Body of pancreas (tissue), 4 donors: ENCODE measurements at regions not wholly inside any gene's neighbourhood (a gene's known extent, or its start where the extent isn't known, plus 50 kb on each side); places are given as distances from the start of the nearest gene placed in this dataset.

Experiments
- ATAC-seq: fragments of 150-250 bp; one replicate; pipeline ENCODE4 v1.9.1; 2016
- DNase-seq, 4 donors: peaks; one replicate each; pipeline ENCODE4 v3.0.0-alpha.2; 2019
- H3K27ac ChIP-seq, 4 donors: fragments of 200-600 bp; sonication (generic); 1 replicate in 3 of 4; 2 replicates in 1 of 4; pipeline versions ENCODE4 v1.5.1 to v1.6.1; 2016 to 2019; ENCODE audit warnings: mild to moderate bottlenecking in 1 of 4, mixed read lengths in 1 of 4, moderate library complexity in 1 of 4
- H3K27me3 ChIP-seq, 2 donors: fragments of 200-600 bp; sonication (generic); one replicate each; pipeline ENCODE4 v1.6.0; 2016; ENCODE audit warnings: mild to moderate bottlenecking in 1 of 2
- H3K36me3 ChIP-seq, 2 donors: fragments of 200-600 bp; sonication (generic); replicated peaks in 1 of 2; 2 replicates each; pipeline ENCODE4 v1.5.1; 2016; ENCODE audit warnings: low read depth in 2 of 2; ENCODE audit not compliant: insufficient read depth in 1 of 2
- H3K4me1 ChIP-seq: fragments of 200-600 bp; sonication (generic); one replicate; pipeline ENCODE4 v1.6.0; 2016
- H3K4me3 ChIP-seq, 2 donors: fragments of 200-600 bp; sonication (generic); 1 replicate in 1 of 2; 2 replicates in 1 of 2; pipeline ENCODE4 v1.5.1; 2016 to 2019
- H3K9me3 ChIP-seq, 3 donors: fragments of 200-600 bp; sonication (generic); 1 replicate in 2 of 3; 2 replicates in 1 of 3; pipeline ENCODE4 v1.5.1; 2016
- POLR2A ChIP-seq, 3 donors: fragments of 450-650 bp; IDR thresholded peaks; one replicate each; pipeline ENCODE4 v1.6.1; 2016; ENCODE audit warnings: antibody characterized with exemption in 3 of 3, mild to moderate bottlenecking in 2 of 3
- WGBS, 2 donors: methylation state at CpG; one replicate each; pipeline ENCODE4 v1.1.5; 2017; 5-methylcytosine and 5-hydroxymethylcytosine counted together
- intact Hi-C: fragments of 100-400 bp; cut with DNase I; formaldehyde crosslinking; loops from one replicate; pipeline ENCODE4 v1.15.1; 2023
- TF ChIP-seq, protein P1 (sequence below), 7 experiments: fragments of 450-650 bp in 4 of 7; fragments of 200-600 bp in 3 of 7; sonication (generic) in 3 of 7; IDR thresholded peaks; one replicate each; pipeline ENCODE4 v1.5.1; 2016 to 2019; ENCODE audit warnings: antibody characterized with exemption in 7 of 7

DNA sequence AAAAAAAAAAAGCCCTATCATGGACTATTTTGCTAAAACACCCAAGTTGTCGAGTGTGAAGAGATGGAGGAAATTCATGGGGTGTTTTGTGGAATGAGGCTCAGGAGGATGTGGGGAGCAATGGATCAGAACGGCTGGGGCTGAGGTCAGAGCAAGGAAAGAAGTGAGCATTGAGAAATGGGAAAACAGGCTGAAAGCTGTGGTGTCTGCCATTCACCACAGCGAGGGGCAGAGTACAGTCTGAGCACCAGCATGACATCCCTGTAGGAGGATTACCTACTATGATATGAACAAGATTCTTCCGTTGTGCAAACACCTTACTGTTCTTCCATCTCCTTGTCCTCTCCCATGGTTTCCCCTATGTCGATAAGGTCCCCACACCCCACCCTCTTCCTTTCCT is 193.1 kb downstream of the TMEM114 start:
- H3K4me3 ChIP-seq = no peak overlapping the region
- DNase-seq = no peak
- TF ChIP-seq, protein P1, sequence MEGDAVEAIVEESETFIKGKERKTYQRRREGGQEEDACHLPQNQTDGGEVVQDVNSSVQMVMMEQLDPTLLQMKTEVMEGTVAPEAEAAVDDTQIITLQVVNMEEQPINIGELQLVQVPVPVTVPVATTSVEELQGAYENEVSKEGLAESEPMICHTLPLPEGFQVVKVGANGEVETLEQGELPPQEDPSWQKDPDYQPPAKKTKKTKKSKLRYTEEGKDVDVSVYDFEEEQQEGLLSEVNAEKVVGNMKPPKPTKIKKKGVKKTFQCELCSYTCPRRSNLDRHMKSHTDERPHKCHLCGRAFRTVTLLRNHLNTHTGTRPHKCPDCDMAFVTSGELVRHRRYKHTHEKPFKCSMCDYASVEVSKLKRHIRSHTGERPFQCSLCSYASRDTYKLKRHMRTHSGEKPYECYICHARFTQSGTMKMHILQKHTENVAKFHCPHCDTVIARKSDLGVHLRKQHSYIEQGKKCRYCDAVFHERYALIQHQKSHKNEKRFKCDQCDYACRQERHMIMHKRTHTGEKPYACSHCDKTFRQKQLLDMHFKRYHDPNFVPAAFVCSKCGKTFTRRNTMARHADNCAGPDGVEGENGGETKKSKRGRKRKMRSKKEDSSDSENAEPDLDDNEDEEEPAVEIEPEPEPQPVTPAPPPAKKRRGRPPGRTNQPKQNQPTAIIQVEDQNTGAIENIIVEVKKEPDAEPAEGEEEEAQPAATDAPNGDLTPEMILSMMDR (IDR thresholded peaks at IDR 0.05) = no peak
- no peak for TF ChIP-seq POLR2A (IDR thresholded peaks at IDR 0.05)
- H3K36me3 ChIP-seq = no peaks in the 10 kb centered on the region
- no peak overlapping the region for H3K27ac ChIP-seq
- no peaks in the 10 kb centered on the region for H3K27me3 ChIP-seq
- no peaks in the 10 kb centered on the region for H3K9me3 ChIP-seq
- ATAC-seq = no peak
- H3K4me1 ChIP-seq = peaks cover 6% of the 10 kb centered on the region
- WGBS, 2 donors = 80 to 82% methylated on average over 5 of the region's 5 CpGs
- intact Hi-C loops = no loop called here

DNA sequence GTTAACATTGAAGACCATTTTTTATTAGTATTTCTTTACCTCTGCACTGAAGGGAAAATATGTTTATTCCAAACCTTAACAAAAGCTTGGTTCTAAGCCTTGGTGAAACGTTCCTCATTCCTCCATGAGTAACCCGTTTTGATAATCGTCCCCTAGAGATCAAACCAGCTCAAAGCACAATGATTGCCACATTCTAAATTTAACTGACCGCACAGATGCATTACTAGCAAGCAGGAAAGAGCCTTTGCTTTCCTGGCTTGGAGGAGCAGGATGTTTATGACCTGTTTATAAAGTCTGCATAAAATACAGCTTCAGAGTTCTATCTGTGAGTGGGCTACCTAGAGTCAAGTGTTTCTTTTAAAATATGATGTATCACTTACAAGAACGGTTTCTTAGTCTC is 193.8 kb downstream of the TMEM114 start:
- Histone ChIP-seq H3K4me1 (peaks cover 12% of the 10 kb centered on the region), H3K27me3 (no peaks in the 10 kb centered on the region), H3K4me3 (no peak overlapping the region), H3K9me3 (no peaks in the 10 kb centered on the region), H3K36me3 (no peaks in the 10 kb centered on the region), H3K27ac (no peak overlapping the region)
- no peak for TF ChIP-seq POLR2A (IDR thresholded peaks at IDR 0.05)
- TF ChIP-seq, protein P1 (IDR thresholded peaks at IDR 0.05) = no peak
- no peak for DNase-seq
- 47 to 62% methylated on average over 5 of the region's 5 CpGs for WGBS, 2 donors
- intact Hi-C loops = no loop called here
- no peak for ATAC-seq

DNA sequence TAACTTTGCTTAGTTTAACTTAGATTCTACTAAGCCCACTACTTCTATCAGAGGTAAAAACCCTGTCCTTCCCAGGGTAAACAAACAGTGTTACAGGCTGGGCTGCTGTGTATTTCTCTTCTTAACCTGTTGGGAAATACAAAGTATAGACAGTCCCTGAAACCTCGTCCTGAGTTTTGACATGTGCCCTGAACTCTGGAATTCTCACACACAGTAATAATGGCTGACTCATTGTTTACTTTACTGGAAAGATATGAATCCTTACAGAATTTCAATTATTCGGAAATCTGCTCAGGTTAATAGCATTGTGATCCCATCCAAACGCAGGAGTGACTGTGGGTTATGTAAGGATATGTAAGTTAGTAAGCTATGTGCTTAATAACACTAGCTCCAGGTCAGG is 199.1 kb downstream of the TMEM114 start:
- Histone ChIP-seq H3K4me3 (no peak overlapping the region), H3K9me3 (no peaks in the 10 kb centered on the region), H3K27me3 (no peaks in the 10 kb centered on the region), H3K36me3 (no peaks in the 10 kb centered on the region), H3K4me1 (peaks cover 12% of the 10 kb centered on the region), H3K27ac (peak overlapping the region in 2 of 4 donors; percentile 5 to 45)
- intact Hi-C loops = no loop called here
- TF ChIP-seq, protein P1 (IDR thresholded peaks at IDR 0.05) = no peak
- TF ChIP-seq POLR2A (IDR thresholded peaks at IDR 0.05) = no peak
- WGBS, 2 donors = 0 to 10% methylated on average over 3 of the region's 3 CpGs
- ATAC-seq = peak; percentile 93
- DNase-seq = peak; percentile 18 to 55 (median 32)

DNA sequence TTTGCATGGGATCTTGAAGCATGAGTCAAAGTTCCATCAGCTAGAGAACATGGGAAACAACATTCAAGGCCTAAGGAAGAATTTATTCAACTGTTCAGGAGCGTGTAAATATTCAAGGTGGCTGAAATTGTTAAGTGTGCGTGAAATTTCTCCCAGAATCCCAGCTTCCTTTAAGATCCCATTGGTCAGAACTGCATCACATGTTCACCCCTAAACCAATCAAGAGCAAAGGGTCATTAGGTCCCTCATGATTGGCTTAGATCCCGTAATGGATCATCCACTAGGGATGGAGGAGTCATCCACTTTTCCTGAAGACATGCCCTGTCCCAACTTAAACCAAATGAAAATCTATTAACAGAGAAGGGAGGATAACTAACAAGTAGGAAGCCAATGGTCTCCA is 201.6 kb downstream of the TMEM114 start:
- DNase-seq (no peak), ATAC-seq (no peak)
- intact Hi-C loops = no loop called here
- no peaks in the 10 kb centered on the region for H3K36me3 ChIP-seq
- 94 to 96% methylated on average over 3 of the region's 3 CpGs for WGBS, 2 donors
- H3K27ac ChIP-seq = no peak overlapping the region
- no peaks in the 10 kb centered on the region for H3K27me3 ChIP-seq
- no peak overlapping the region for H3K4me3 ChIP-seq
- H3K9me3 ChIP-seq = no peaks in the 10 kb centered on the region
- H3K4me1 ChIP-seq = peaks cover 12% of the 10 kb centered on the region
- TF ChIP-seq, protein P1 (IDR thresholded peaks at IDR 0.05) = no peak
- TF ChIP-seq POLR2A (IDR thresholded peaks at IDR 0.05) = no peak

DNA sequence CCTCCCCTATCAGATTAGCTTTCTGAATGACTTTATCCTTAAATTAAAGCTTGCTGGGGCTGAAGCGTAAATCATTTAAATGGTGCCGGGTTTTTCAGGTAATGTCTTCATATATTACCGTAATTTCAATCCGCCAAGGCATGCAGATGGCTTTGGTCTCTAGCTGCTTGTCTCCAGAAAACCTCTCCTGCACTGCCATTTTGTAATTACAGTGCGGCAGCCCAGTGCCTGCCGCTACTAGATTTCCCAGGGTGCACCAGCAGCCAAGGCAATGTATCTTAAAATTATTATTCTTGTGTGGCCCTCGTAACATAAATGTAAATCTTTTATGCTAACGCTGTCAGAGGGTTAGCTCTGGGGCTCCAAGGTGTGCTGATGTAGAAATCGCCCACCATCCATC is 208.5 kb downstream of the TMEM114 start:
- Histone ChIP-seq H3K4me1 (no peaks in the 10 kb centered on the region), H3K9me3 (no peaks in the 10 kb centered on the region), H3K27me3 (no peaks in the 10 kb centered on the region), H3K27ac (no peak overlapping the region), H3K4me3 (no peak overlapping the region), H3K36me3 (no peaks in the 10 kb centered on the region)
- intact Hi-C loops = no loop called here
- ATAC-seq = no peak
- DNase-seq = no peak
- no peak for TF ChIP-seq POLR2A (IDR thresholded peaks at IDR 0.05)
- TF ChIP-seq, protein P1 (IDR thresholded peaks at IDR 0.05) = no peak
- WGBS, 2 donors = 85 to 91% methylated on average over 9 of the region's 9 CpGs
